ENCODE measurements at regions not wholly inside any gene's neighbourhood (a gene's known extent, or its start where the extent isn't known, plus 50 kb on each side); places are given as distances from the start of the nearest gene placed in this dataset.

GRCh38 chr5:91562922-91563321 lies 179.8 kb upstream of the ARRDC3 start:
- Histone ChIP-seq H3K27ac (ENCODE audit: low read depth in 2 of 2, low read length in 2 of 2) (no peak overlapping the region), H3K27me3 (ENCODE audit: control insufficient read depth, insufficient read depth, low read length) (no peaks in the 10 kb centered on the region), H3K9ac (ENCODE audit: low read length in 3 of 3) (no peak overlapping the region), H3K4me1 (ENCODE audit: control insufficient read depth in 2 of 3, insufficient read depth in 2 of 3, low read depth in 1 of 3, low read length in 3 of 3) (no peaks in the 10 kb centered on the region), H3K4me3 (ENCODE audit: low read length in 3 of 3) (no peak overlapping the region), H3K9me3 (ENCODE audit: control insufficient read depth in 2 of 3, insufficient read depth in 1 of 3, low read length in 3 of 3) (peaks cover 0 to 9% (median 2%) of the 10 kb centered on the region in 3 donors), H3K36me3 (ENCODE audit: control insufficient read depth in 2 of 3, insufficient read depth in 3 of 3, low read length in 3 of 3) (no peaks in the 10 kb centered on the region)
- FAIRE-seq = no peak
- TF ChIP-seq, protein P1, sequence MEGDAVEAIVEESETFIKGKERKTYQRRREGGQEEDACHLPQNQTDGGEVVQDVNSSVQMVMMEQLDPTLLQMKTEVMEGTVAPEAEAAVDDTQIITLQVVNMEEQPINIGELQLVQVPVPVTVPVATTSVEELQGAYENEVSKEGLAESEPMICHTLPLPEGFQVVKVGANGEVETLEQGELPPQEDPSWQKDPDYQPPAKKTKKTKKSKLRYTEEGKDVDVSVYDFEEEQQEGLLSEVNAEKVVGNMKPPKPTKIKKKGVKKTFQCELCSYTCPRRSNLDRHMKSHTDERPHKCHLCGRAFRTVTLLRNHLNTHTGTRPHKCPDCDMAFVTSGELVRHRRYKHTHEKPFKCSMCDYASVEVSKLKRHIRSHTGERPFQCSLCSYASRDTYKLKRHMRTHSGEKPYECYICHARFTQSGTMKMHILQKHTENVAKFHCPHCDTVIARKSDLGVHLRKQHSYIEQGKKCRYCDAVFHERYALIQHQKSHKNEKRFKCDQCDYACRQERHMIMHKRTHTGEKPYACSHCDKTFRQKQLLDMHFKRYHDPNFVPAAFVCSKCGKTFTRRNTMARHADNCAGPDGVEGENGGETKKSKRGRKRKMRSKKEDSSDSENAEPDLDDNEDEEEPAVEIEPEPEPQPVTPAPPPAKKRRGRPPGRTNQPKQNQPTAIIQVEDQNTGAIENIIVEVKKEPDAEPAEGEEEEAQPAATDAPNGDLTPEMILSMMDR (IDR thresholded peaks at IDR 0.05; ENCODE audit: borderline replicate concordance, extremely low read depth, insufficient read depth) = no peak
- DNase-seq = no peak
- intact Hi-C loops (cut with DNase I) = no loop called here

DNA sequence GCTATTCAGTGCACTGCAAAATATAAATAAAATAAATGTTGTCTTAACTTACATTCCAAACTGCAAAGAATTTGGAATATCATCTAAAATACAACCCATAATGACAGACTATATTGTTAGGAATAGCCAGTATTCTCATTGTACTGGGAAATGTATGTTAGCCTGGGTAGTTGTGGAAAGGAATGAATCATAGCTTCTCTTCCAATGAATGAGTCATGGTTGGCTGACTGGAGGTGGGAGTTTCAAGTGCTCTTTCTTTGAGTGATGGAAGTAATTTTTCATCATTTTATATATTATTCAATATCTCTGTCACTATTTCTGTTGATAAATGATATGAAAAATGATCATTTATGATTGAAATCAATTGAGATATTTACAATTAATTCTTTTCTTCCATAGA lies 158.6 kb upstream of the ARRDC3 start:
- TF ChIP-seq, protein P1 (IDR thresholded peaks at IDR 0.05; ENCODE audit: borderline replicate concordance, extremely low read depth, insufficient read depth) = no peak

DNA sequence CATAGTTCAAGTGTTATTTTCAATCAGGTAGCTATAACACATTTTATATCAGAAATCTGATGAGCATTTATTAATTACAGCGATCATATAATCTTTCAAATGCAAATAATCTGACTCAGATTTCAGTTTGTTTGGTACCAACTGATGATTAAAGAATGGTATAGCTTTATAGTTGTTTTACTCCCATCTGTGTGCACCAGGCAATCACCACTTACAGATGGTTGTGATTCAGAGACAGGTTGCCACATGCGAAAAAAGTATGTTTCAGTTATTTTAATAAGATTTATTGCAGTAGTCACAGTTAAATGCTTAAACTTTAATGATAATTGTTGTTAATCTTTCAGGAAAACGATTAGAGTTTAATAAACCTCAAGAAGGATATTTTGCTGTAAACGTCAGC lies 155.1 kb upstream of the ARRDC3 start:
- TF ChIP-seq, protein P1 (IDR thresholded peaks at IDR 0.05; ENCODE audit: borderline replicate concordance, extremely low read depth, insufficient read depth) = no peak
- Histone ChIP-seq H3K9ac (ENCODE audit: low read length in 3 of 3) (no peak overlapping the region), H3K27ac (ENCODE audit: low read depth in 2 of 2, low read length in 2 of 2) (no peak overlapping the region), H3K36me3 (ENCODE audit: control insufficient read depth in 2 of 3, insufficient read depth in 3 of 3, low read length in 3 of 3) (no peaks in the 10 kb centered on the region), H3K9me3 (ENCODE audit: control insufficient read depth in 2 of 3, insufficient read depth in 1 of 3, low read length in 3 of 3) (no peaks in the 10 kb centered on the region), H3K27me3 (ENCODE audit: control insufficient read depth, insufficient read depth, low read length) (no peaks in the 10 kb centered on the region), H3K4me1 (ENCODE audit: control insufficient read depth in 2 of 3, insufficient read depth in 2 of 3, low read depth in 1 of 3, low read length in 3 of 3) (no peaks in the 10 kb centered on the region), H3K4me3 (ENCODE audit: low read length in 3 of 3) (no peak overlapping the region)
- intact Hi-C loops (cut with DNase I) = no loop called here
- FAIRE-seq (no peak), DNase-seq (no peak)

More for the DNA sequence above, 158.6 kb upstream of the ARRDC3 start:
- Histone ChIP-seq H3K9ac (ENCODE audit: low read length in 3 of 3) (no peak overlapping the region), H3K4me3 (ENCODE audit: low read length in 3 of 3) (no peak overlapping the region), H3K4me1 (ENCODE audit: control insufficient read depth in 2 of 3, insufficient read depth in 2 of 3, low read depth in 1 of 3, low read length in 3 of 3) (no peaks in the 10 kb centered on the region), H3K36me3 (ENCODE audit: control insufficient read depth in 2 of 3, insufficient read depth in 3 of 3, low read length in 3 of 3) (no peaks in the 10 kb centered on the region), H3K27me3 (ENCODE audit: control insufficient read depth, insufficient read depth, low read length) (no peaks in the 10 kb centered on the region), H3K9me3 (ENCODE audit: control insufficient read depth in 2 of 3, insufficient read depth in 1 of 3, low read length in 3 of 3) (no peaks in the 10 kb centered on the region), H3K27ac (ENCODE audit: low read depth in 2 of 2, low read length in 2 of 2) (no peak overlapping the region)
- intact Hi-C loops (cut with DNase I) = no loop called here
- DNase-seq (no peak), FAIRE-seq (no peak)

- Histone ChIP-seq H3K4me1 (ENCODE audit: control insufficient read depth in 2 of 3, insufficient read depth in 2 of 3, low read depth in 1 of 3, low read length in 3 of 3) (no peaks in the 10 kb centered on the region), H3K4me3 (ENCODE audit: low read length in 3 of 3) (no peak overlapping the region), H3K27ac (ENCODE audit: low read depth in 2 of 2, low read length in 2 of 2) (no peak overlapping the region), H3K27me3 (ENCODE audit: control insufficient read depth, insufficient read depth, low read length) (no peaks in the 10 kb centered on the region), H3K9me3 (ENCODE audit: control insufficient read depth in 2 of 3, insufficient read depth in 1 of 3, low read length in 3 of 3) (no peaks in the 10 kb centered on the region), H3K9ac (ENCODE audit: low read length in 3 of 3) (no peak overlapping the region), H3K36me3 (ENCODE audit: control insufficient read depth in 2 of 3, insufficient read depth in 3 of 3, low read length in 3 of 3) (no peaks in the 10 kb centered on the region)
- TF ChIP-seq, protein P1 (IDR thresholded peaks at IDR 0.05; ENCODE audit: borderline replicate concordance, extremely low read depth, insufficient read depth) = no peak
- FAIRE-seq (no peak), DNase-seq (no peak)
- intact Hi-C loops (cut with DNase I) = no loop called here
Observed at GRCh38 chr5:91535499-91535898, 152.4 kb upstream of the ARRDC3 start.
